ENCODE measurements at regions not wholly inside any gene's neighbourhood (a gene's known extent, or its start where the extent isn't known, plus 50 kb on each side); places are given as distances from the start of the nearest gene placed in this dataset.

DNA sequence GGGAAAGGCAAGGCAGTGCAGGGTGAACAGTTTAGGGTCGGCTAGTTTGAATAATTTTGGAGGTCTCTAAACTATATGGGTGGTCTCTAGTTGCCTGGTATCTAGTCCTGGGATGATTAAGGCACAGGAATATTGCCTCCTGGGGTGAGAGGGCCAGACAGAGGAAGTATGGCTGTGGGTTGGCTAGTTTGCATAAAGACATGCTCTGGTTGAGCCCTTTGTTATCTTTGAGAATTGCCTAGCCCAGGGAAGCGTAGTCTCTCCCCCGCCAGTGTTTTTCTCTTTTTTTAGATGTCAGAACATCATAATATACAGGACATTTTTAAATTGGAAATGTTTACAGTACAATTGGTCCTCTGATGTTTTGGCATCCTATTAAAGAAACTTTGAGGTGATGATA is 163.5 kb downstream of the PWWP3B start:
- TF ChIP-seq, protein P1, sequence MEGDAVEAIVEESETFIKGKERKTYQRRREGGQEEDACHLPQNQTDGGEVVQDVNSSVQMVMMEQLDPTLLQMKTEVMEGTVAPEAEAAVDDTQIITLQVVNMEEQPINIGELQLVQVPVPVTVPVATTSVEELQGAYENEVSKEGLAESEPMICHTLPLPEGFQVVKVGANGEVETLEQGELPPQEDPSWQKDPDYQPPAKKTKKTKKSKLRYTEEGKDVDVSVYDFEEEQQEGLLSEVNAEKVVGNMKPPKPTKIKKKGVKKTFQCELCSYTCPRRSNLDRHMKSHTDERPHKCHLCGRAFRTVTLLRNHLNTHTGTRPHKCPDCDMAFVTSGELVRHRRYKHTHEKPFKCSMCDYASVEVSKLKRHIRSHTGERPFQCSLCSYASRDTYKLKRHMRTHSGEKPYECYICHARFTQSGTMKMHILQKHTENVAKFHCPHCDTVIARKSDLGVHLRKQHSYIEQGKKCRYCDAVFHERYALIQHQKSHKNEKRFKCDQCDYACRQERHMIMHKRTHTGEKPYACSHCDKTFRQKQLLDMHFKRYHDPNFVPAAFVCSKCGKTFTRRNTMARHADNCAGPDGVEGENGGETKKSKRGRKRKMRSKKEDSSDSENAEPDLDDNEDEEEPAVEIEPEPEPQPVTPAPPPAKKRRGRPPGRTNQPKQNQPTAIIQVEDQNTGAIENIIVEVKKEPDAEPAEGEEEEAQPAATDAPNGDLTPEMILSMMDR (IDR thresholded peaks at IDR 0.05): no peak
- no peak for TF ChIP-seq ZFX (IDR thresholded peaks at IDR 0.05; ENCODE audit: borderline replicate concordance)

All from 22Rv1 (cell line).